ENCODE measurements at regions not wholly inside any gene's neighbourhood (a gene's known extent, or its start where the extent isn't known, plus 50 kb on each side); places are given as distances from the start of the nearest gene placed in this dataset.

DNA sequence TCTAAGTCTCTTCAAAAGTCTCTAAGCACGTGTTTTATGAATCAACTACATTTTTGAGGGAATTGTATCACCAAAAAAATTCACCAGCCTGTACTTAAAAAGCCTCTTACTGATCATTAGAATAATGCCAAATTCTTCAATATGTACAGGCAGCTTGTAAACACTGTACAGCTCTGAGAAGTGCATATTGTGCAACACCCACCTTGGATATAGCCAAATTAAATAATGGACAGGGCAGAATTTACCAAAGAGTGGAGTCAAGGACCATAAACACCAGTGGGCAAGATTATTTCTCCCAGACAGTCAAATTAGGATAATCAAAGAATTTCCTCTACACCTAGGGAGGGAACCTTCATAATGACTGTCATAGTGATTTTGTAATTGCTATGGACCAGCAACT lies 338.2 kb downstream of the NR4A2 start:
- TF ChIP-seq, protein P1, sequence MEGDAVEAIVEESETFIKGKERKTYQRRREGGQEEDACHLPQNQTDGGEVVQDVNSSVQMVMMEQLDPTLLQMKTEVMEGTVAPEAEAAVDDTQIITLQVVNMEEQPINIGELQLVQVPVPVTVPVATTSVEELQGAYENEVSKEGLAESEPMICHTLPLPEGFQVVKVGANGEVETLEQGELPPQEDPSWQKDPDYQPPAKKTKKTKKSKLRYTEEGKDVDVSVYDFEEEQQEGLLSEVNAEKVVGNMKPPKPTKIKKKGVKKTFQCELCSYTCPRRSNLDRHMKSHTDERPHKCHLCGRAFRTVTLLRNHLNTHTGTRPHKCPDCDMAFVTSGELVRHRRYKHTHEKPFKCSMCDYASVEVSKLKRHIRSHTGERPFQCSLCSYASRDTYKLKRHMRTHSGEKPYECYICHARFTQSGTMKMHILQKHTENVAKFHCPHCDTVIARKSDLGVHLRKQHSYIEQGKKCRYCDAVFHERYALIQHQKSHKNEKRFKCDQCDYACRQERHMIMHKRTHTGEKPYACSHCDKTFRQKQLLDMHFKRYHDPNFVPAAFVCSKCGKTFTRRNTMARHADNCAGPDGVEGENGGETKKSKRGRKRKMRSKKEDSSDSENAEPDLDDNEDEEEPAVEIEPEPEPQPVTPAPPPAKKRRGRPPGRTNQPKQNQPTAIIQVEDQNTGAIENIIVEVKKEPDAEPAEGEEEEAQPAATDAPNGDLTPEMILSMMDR (IDR thresholded peaks at IDR 0.05): no peak
- no peak for TF ChIP-seq ZFX (IDR thresholded peaks at IDR 0.05; ENCODE audit: borderline replicate concordance)
